Glomerular endothelial cell (primary cell): ENCODE measurements at regions not wholly inside any gene's neighbourhood (a gene's known extent, or its start where the extent isn't known, plus 50 kb on each side); places are given as distances from the start of the nearest gene placed in this dataset.
"Not testable (repeated sequence)": the region's sequence is repeated elsewhere in the genome, so short reads cannot be mapped to it uniquely, and the experiment has no call there.

Source experiments
- DNase-seq: peaks from one replicate; pipeline ENCODE4 v3.0.0-alpha.2; 2011; ENCODE audit warnings: low read depth, low spot score; ENCODE audit errors: extremely low read depth

GRCh38 chr13:46498650-46499049 is 54.3 kb upstream of the LRCH1 start:
- no peak for DNase-seq

GRCh38 chr13:46496086-46496485 is 56.9 kb upstream of the LRCH1 start:
- no peak for DNase-seq

DNA sequence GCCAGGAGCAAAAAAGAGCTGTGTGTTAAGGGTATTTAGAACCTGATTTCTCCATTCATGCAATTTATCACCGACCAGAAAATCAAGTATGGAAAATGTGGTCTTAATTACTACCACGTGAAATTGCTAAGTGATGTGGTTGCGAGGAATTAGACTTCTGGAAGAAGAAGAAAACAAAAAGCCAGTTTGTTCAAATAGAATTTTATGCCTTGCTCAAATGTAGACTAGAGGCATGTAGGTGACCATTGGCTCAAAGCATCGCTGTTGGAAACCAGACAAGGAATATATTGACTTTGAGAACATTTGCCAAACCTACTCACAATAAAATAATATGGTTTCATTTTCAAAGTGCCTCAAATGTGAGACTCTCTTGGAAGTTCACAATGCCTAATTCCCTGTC is 57.3 kb upstream of the LRCH1 start:
- DNase-seq = no peak

DNA sequence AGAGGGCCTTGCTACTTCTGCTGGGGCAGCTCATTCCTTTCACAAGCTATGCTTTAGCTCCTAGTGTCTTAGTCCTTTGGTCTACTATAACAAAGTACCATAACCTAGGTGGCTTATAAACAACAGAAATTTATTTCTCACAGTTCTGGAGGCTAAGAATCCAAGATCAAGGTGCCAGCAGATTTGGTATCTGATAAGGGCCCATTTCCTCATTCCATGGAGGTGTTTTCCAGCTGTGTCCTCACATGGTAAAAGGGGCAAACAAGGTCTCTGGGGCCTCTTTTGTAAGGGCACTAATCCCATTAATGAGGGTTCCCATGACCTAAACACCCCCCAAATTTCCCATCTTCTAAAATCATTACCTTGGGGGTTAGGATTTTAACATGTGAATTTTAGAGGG is 57.9 kb upstream of the LRCH1 start:
- no peak for DNase-seq

GRCh38 chr13:46492946-46493345 is 60.0 kb upstream of the LRCH1 start:
- DNase-seq = peak; percentile 39

- no peak for DNase-seq
Measured at GRCh38 chr13:46491641-46492040, 61.3 kb upstream of the LRCH1 start.

DNA sequence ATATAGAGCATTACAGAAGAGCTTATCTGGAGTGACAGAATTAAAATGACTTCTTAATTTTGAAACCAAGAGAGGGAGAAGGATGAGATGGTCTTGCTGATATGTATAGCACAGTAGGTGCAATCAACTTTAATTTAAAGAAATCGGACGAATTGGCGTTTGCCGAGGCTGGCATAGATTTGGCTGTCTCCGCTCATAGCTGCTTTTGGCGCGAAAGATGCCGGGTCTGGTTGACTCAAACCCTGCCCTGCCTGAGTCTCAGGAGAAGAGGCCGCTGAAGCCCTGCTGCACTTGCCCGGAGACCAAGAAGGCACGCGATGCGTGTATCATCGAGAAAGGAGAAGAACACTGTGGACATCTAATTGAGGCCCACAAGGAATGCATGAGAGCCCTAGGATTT is 62.3 kb upstream of the LRCH1 start:
- not testable (repeated sequence) for DNase-seq

GRCh38 chr13:46490129-46490528 is 62.8 kb upstream of the LRCH1 start:
- no peak for DNase-seq

GRCh38 chr13:46489586-46490023 is 63.4 kb upstream of the LRCH1 start:
- no peak for DNase-seq

- no peak for DNase-seq
Measured at GRCh38 chr13:46487748-46488147, 65.2 kb upstream of the LRCH1 start.

DNA sequence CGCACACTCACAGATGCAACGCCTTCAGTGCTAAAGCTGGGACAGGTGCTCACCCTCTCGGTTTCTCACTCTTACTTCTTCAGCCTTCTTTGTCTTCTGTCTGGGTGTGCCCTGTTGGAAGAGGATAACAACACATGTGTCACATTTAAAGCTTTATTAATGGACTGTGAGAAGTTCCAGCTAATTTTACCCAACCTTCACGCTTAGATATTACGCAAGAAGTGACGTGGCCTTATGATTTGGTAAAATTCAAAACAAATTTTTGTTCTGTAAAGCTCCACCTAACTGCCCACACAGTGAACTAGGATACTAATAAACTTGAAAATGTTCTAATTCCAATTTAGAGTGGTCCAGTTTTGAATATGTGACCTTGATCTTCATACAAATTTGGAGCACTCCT is 66.7 kb upstream of the LRCH1 start:
- DNase-seq = no peak

- no peak for DNase-seq
Measured at GRCh38 chr13:46484561-46484960, 68.4 kb upstream of the LRCH1 start.

DNA sequence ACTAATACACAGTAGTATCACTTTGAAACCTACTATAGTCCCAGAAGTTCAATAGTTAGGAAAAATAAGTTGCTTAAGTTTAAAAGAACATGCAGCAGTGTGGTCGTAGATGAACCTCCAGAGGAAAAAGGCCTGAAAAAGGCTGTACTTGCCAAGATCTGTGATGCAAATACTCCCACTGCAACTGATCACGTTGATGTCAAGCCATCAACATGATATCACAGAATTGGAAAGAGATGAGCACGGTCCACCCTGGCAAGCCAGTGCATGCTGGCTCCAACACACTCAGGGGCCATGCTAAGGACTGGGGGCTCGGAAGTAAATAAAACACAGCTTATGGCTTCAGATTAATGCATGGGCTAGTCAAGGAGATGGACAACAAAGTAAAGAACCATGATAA is 71.8 kb upstream of the LRCH1 start:
- no peak for DNase-seq

GRCh38 chr13:46480131-46480530 is 72.8 kb upstream of the LRCH1 start:
- no peak for DNase-seq

GRCh38 chr13:46479691-46480090 is 73.3 kb upstream of the LRCH1 start:
- DNase-seq = no peak

DNA sequence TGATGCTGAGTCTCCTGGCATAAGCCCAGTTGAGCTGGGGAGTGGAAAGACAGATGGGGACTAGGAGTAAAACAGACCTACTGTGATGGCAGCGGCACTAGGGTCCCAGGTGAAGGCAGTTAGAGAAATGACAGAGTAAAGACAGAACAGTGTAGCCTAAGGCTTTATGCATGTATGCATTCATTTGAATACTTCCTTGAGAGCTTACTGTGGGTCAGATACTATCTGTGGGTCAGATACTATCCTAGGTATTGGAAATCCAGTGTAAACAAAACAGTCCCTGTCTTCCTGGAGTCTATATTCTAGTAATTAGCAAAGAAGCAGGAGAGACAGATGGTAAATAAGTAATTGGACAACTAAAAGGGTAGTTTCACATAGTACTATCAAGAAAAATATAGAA is 73.7 kb upstream of the LRCH1 start:
- DNase-seq = no peak

GRCh38 chr13:46478651-46479050 is 74.3 kb upstream of the LRCH1 start:
- DNase-seq = no peak

DNA sequence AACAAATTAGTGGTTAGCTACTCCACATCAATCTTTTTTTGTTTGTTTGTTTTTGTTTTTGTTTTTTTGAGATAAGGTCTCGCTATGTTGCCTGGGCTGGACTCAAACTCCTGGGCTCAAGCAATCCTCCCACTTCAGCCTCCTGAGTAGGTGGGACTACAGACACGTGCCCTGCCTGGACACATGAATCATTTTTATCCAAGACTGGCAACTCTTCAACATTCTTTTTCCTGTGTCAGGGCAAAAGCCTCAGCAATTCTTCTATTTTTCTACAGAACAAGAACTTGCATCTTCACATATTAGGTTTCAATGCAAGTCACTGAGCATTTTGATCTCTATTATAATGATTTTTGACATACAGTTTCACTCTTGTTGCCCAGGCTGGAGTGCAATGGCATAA is 76.8 kb upstream of the LRCH1 start:
- DNase-seq = no peak

DNA sequence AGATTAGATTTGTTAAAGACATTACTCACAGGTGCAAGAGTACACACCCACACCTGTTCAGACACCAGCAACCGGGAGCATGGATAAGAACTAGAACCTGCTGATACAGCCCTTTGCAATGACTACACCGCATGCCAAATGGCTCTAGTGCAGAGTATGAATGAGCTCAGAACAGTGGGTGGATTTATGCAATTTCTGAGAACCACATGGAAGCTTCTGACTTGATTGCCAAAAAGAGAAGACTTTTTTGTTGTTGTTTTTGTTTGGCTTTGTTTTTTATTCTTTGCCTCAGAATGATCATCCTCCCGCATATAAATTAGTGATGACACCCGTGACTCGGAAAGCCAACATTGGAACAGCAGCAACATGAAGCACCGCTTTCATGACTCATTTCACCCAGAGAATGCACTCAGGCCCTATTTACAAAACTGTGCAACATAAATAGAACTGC is 77.4 kb upstream of the LRCH1 start:
- no peak for DNase-seq

- DNase-seq = no peak
Measured at GRCh38 chr13:46473806-46474205, 79.2 kb upstream of the LRCH1 start.

DNA sequence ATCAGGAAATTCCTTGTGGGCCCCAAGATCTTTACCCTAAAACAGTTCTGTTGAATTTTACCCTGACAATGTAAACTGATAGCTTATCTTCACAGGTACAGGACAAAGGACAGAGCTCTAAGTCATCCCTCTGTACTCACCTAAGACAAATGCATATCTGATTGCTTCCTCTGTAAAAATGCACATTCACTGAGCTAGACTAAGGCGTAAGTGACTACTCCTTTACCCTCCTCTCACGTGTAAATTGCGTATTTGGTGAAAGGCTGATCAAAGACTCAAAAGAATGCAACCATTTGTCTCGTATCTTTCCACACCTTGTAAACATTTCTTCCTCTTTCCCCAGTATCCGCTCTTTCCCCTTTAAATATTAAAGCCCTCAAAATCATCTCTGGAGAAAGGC is 80.6 kb upstream of the LRCH1 start:
- DNase-seq = no peak

DNA sequence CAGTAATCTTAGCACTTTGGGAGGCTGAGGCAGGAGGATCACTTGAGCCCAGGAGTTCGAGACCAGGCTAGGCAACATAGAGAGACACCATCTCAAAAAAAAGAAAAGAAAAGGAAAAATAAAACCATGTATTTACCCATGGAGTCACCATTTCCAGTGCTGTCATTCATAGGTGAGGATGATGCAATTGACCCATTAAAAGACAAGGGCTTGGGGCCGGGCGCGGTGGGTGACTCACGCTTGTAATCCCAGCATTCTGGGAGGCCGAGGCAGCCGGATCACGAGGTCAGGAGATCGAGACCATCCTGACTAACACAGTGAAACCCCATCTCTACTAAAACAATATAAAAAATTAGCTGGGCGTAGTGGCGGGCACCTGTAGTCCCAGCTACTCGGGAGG is 82.6 kb upstream of the RUBCNL start:
- not testable (repeated sequence) for DNase-seq

GRCh38 chr13:46468570-46469463 is 81.8 kb upstream of the RUBCNL start:
- no peak for DNase-seq
